ENCODE measurements at regions not wholly inside any gene's neighbourhood (a gene's known extent, or its start where the extent isn't known, plus 50 kb on each side); places are given as distances from the start of the nearest gene placed in this dataset.

GRCh38 chr3:152662157-152662556 lies 172.8 kb upstream of the P2RY1 start:
- ChIA-PET POLR2A (no interaction called here), CTCF (no interaction called here), RAD21 (ENCODE audit: low non-redundant PET in 1 of 2, low total read pairs in 2 of 2, uncharacterized antibody in 2 of 2, unreplicated experiment in 2 of 2) (no interaction called here)
- H3K4me1 ChIP-seq (ENCODE audit: control insufficient read depth in 1 of 2, insufficient read depth in 2 of 2, low read length in 2 of 2) = no peaks in the 10 kb centered on the region
- no peak overlapping the region for H3K4me2 ChIP-seq (ENCODE audit: low read length)
- H3K36me3 ChIP-seq (ENCODE audit: control insufficient read depth in 1 of 2, insufficient read depth in 2 of 2, low read length in 2 of 2) = no peaks in the 10 kb centered on the region
- ATAC-seq = no peak
- DNase-seq (ENCODE audit: low read depth, low spot score) = no peak
- H3K9me3 ChIP-seq (ENCODE audit: control insufficient read depth in 1 of 2, insufficient read depth in 1 of 2, low read depth in 1 of 2, low read length in 2 of 2) = peaks cover 0 to 6% of the 10 kb centered on the region in 2 experiments; a peak in 1 of 4 replicates
- no peak overlapping the region for H3K27ac ChIP-seq (ENCODE audit: low read depth, low read length)
- no peaks in the 10 kb centered on the region for H4K20me1 ChIP-seq (ENCODE audit: insufficient read depth)
- no peaks in the 10 kb centered on the region for H3K27me3 ChIP-seq (ENCODE audit: insufficient read depth, low read length)
- BruUV-seq (replicated peaks) = no TSS peak
- TF ChIP-seq CTCF (IDR thresholded peaks at IDR 0.05 in 2 of 3, conservative IDR thresholded peaks at IDR 0.05 in 1 of 3; ENCODE audit: borderline replicate concordance in 1 of 3, insufficient read depth in 1 of 3, low read depth in 2 of 3, low read length in 2 of 3) (0 out of 6 replicates have a peak, but pooled peaks of 1 of the 3 experiments have one; percentile 18), SRF (IDR thresholded peaks at IDR 0.05; ENCODE audit: low read depth) (no peak), FOSL1 (IDR thresholded peaks at IDR 0.05; ENCODE audit: low read depth) (no peak)
- H3K79me2 ChIP-seq (ENCODE audit: insufficient read depth, low read length) = no peaks in the 10 kb centered on the region
- no peak overlapping the region for H3K4me3 ChIP-seq (replicated peaks in 1 of 2; ENCODE audit: low read depth in 1 of 2, low read length in 2 of 2)
- intact Hi-C loops (cut with micrococcal nuclease) = no loop called here
- H3K9ac ChIP-seq (ENCODE audit: low read length) = no peak overlapping the region
- H3K9me2 ChIP-seq (ENCODE audit: insufficient read depth) = no peaks in the 10 kb centered on the region
- H2AFZ ChIP-seq (ENCODE audit: low read depth, low read length, poor library complexity, severe bottlenecking) = no peak overlapping the region

GRCh38 chr3:152664766-152665165 lies 170.2 kb upstream of the P2RY1 start:
- ATAC-seq (no peak), DNase-seq (ENCODE audit: low read depth, low spot score) (no peak)
- H3K27me3 ChIP-seq (ENCODE audit: insufficient read depth, low read length) = no peaks in the 10 kb centered on the region
- H2AFZ ChIP-seq (ENCODE audit: low read depth, low read length, poor library complexity, severe bottlenecking) = no peak overlapping the region
- H3K4me3 ChIP-seq (replicated peaks in 1 of 2; ENCODE audit: low read depth in 1 of 2, low read length in 2 of 2) = no peak overlapping the region
- CTCF ChIA-PET = no interaction called here
- POLR2A ChIA-PET = no interaction called here
- no peaks in the 10 kb centered on the region for H3K4me1 ChIP-seq (ENCODE audit: control insufficient read depth in 1 of 2, insufficient read depth in 2 of 2, low read length in 2 of 2)
- H3K9ac ChIP-seq (ENCODE audit: low read length) = no peak overlapping the region
- intact Hi-C loops (cut with micrococcal nuclease) = no loop called here
- H3K9me3 ChIP-seq (ENCODE audit: control insufficient read depth in 1 of 2, insufficient read depth in 1 of 2, low read depth in 1 of 2, low read length in 2 of 2) = peaks cover 0 to 6% of the 10 kb centered on the region in 2 experiments; a peak in 1 of 4 replicates
- H3K79me2 ChIP-seq (ENCODE audit: insufficient read depth, low read length) = no peaks in the 10 kb centered on the region
- RAD21 ChIA-PET (ENCODE audit: low non-redundant PET in 1 of 2, low total read pairs in 2 of 2, uncharacterized antibody in 2 of 2, unreplicated experiment in 2 of 2) = no interaction called here
- no peak overlapping the region for H3K27ac ChIP-seq (ENCODE audit: low read depth, low read length)
- H3K36me3 ChIP-seq (ENCODE audit: control insufficient read depth in 1 of 2, insufficient read depth in 2 of 2, low read length in 2 of 2) = no peaks in the 10 kb centered on the region
- TF ChIP-seq ZBTB33 (IDR thresholded peaks at IDR 0.05; ENCODE audit: extremely low read depth, insufficient replicate concordance, low read length) = no peak
- TF ChIP-seq ZNF274 (IDR thresholded peaks at IDR 0.05; ENCODE audit: low read depth, low read length) = no peak
- no peak for TF ChIP-seq EGR1 (IDR thresholded peaks at IDR 0.05; ENCODE audit: low read depth)
- TF ChIP-seq EZH2phosphoT487 (IDR thresholded peaks at IDR 0.05; ENCODE audit: borderline replicate concordance) = no peak
- TF ChIP-seq REST (IDR thresholded peaks at IDR 0.05; ENCODE audit: low read depth) = no peak
- TF ChIP-seq RAD21 (IDR thresholded peaks at IDR 0.05; ENCODE audit: low read depth) = no peak
- no peak for TF ChIP-seq SIN3A (IDR thresholded peaks at IDR 0.05; ENCODE audit: low read depth)
- TF ChIP-seq FOSL1 (IDR thresholded peaks at IDR 0.05; ENCODE audit: low read depth) = no peak
- TF ChIP-seq ZFX (IDR thresholded peaks at IDR 0.05) = no peak
- TF ChIP-seq JUND (IDR thresholded peaks at IDR 0.05) = no peak
- no peaks in the 10 kb centered on the region for H3K9me2 ChIP-seq (ENCODE audit: insufficient read depth)
- H3K4me2 ChIP-seq (ENCODE audit: low read length) = no peak overlapping the region
- no TSS peak for BruUV-seq (replicated peaks)
- no peaks in the 10 kb centered on the region for H4K20me1 ChIP-seq (ENCODE audit: insufficient read depth)
